ENCODE measurements at regions not wholly inside any gene's neighbourhood (a gene's known extent, or its start where the extent isn't known, plus 50 kb on each side); places are given as distances from the start of the nearest gene placed in this dataset.
"Not testable (repeated sequence)": the region's sequence is repeated elsewhere in the genome, so short reads cannot be mapped to it uniquely, and the experiment has no call there.

DNA sequence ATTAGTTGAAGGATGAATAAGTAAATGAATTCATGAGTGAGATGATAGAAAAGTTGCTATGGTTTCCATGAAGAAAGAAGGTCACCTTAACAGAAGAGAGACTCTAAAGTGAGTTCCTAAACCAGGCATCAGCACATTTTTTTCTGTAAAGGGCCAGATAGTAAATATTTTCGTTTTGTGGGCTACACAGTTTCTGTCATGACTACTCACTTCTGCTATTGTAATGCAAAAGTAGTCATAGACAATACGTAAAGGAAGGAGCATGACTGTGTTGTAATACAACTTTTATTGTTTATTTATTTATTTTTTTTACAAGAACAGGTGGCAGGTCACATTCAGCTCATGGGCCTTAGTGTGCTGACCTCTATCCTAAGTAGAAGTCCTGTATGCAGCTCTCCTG lies 426.1 kb upstream of the DYNLRB2 start:
- DNase-seq, result no peak

DNA sequence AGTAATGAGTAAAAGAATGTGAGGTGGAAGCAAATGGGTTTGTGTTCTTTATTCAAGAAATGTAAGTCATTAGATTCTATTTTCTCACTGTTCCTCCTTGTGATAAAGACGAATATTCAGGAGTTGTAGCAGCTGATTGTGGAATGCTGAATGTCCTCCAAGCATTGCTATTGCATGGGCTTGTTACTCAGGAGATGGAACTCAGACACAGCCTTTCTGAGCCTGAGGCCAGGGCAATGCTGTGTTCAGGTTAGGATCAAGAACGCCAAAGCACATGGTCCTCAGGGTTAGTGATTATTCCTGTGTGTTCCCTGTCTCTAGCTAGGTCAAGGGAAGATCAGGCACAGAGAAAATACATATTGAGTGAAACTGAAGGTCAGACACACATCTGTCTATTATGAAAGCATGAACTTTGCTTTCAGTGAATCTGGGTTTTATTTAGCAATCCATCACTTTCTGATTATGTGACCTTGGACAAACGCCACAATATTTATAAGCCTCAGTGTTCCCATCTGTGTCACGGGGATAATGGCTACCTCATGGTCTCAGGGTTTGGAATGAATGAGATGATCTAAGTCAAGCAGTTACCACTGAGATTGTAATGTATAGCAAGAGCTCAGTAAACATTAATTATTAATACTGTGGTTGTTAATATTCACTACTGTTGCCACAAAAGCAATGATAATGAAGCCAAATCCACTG lies 426.8 kb upstream of the DYNLRB2 start:
- DNase-seq, result no peak

DNA sequence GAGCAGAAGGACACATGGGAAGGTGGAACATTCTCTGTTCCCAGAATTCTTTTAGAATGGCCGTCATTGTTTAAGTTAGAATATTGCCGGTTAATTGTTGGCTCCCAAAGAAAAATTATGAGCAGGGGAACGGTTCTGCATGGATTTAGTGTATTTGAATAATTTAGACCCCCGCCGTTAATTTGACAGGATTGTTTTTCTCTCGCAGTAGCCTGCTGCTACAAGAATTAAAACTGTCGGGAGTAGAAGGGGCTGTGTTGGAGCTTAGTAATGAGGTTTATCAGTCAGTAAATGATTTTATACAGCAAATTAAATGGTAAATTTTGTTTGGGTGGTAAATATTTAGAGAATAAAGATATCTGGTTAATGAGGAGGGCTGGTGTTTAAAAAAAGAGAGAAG lies 431.2 kb upstream of the DYNLRB2 start:
- DNase-seq, result no peak

DNA sequence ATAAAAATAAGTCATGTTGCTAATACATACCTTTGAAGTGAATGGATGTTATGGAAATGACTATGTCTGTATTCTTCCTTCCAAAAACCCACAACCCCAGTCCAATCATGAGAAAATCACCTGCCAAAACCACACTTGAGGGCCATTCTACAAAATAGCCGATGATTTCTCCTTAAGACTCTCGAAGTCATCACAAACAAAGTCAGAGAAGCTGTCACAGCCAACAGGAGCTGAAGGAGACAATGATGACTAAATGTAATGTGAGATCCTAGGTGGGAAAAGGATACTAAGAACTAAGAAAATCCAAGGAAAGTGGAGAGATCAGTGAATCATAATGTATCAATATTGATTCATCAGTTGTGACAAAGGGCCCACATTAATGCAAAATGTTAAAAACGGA lies 432.9 kb upstream of the DYNLRB2 start:
- DNase-seq, result no peak

DNA sequence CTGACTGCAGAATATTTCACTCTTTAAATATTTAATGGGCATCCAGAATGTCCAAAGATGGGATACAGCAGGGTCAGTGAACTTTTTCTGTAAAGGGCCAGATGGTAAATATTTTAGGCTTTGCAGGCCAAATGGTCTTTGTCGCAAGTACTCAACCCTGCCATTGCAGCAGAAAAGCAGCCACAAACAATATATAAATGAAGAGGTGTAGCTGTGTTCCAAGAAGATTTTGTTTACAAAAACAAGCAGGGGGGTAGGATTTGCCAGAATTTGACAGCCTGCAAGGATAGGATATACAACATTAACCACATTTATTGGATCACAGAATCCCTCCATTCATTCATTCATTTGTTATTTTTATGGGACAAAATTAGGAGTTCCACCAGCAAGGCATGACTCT lies 435.0 kb upstream of the DYNLRB2 start:
- DNase-seq, result no peak

DNA sequence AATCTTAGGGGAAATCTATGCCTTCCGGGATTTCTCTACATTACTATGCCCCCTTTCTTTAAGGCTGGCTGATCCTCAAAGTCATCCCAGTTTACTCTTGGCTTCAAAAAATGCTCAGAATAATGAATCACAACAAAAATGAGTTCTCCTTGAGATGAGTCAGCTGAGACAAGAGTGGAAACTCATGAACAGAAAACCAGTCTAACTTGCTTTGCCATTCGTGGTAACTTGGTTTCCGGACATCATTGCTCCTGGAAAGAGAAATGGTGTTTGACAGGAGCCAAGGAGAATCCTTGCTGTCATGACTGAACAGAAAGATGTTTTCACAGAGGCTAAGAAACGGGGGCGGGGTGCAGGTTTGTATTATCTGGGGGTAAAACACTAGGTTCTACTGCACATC lies 435.6 kb upstream of the DYNLRB2 start:
- no peak for DNase-seq

DNA sequence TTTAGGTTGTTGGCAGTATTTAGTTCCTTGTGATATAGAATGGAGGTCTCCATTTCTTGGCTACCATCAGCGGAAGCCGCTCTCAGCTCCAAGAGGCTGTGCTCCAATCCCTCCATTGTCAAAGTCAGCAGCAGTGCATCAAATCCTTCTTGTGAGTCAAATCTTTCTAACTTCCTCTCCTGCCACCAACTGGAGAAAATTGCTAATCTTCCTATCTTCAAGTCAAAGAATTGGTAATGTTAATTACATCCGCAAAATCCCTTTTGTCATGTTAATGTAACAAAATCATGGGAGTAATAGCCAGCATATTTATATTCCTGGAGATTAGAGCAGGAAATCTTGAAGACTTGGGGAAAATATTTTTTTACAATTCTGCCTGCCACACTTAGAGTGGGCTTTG lies 436.4 kb upstream of the DYNLRB2 start:
- no peak for DNase-seq

DNA sequence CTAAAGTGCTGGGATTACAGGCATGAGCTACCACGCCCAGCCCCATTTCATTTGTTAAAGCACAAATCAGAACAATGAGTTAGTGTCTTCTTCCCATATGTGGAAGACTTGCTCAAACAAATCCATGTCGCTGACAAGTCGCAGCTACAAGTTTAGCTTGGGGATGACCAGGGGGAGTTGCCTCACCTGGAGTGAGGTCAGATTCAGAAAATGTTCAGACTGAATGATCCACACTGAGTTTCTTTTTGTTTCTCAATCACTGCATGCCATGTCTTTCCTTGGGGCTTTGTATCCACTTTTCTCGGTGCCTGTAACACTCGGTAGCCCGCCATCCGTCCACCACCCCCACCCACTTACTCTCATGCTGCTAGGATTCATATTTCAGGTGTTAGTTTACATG lies 437.3 kb upstream of the DYNLRB2 start:
- DNase-seq, result no peak

DNA sequence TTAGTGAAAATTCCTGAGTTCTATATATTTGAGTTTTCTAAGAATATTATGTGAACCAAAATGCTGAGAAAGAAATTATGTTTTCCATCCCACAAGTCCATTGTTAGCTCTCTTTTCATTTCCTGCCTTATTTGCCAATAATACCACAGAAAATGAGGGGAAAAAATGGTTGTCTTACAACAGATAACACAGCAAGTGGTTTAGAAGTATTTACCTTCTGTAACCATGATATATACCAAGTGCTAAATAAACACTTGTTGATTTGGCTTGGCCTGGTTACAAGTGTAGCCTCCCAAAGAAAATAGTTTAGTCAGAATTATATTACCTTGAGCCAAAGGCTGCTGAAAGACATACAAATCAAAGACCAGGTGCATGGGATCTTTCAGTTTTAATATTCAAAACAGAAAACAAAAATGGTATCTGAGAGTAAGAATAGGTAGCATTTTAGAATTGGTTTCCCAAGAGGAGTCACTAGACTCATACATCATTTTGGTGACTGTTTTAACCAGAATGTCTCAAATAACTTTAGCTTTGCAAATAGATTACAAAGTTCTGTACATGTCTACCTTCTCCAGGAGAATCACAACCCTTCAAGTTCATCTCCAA lies 439.8 kb upstream of the DYNLRB2 start:
- no peak for DNase-seq

DNA sequence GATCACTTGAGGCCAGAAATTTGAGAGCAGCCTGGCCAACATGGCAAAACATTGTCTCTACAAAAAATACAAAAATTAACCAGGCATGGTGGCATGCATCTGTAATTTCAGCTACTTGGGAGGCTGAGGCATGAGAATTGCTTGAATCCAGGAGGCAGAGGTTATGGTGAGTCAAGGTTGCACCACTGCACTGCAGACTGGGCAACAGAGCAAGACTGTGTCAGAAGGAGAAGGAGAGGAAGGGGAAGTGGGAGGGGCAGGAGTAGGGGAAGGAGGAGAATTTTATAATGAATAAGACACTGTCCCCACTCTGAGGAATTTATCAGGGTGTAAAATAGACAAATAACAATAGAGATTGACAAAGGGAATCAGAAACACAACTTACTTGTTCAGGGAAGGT lies 440.6 kb upstream of the DYNLRB2 start:
- no peak for DNase-seq

DNA sequence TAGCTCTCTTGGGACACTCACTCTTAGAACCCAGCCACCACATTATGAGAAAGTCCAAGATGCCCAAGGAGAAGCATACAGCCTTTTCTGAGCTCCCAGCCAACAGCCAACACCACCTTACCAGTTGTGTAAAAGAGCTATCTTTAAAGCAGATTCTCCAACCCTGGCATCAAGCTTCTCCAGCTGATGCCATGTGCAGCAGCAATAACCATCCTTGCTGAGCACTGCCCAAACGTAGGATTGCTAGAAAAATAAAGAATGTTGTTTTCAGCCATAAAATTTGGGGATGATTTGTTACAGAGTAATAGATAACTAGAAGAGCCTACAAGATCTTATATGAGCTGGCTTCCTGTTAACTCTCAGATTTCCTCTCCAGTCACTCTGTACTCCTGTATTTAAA lies 443.7 kb upstream of the DYNLRB2 start:
- DNase-seq, result no peak

DNA sequence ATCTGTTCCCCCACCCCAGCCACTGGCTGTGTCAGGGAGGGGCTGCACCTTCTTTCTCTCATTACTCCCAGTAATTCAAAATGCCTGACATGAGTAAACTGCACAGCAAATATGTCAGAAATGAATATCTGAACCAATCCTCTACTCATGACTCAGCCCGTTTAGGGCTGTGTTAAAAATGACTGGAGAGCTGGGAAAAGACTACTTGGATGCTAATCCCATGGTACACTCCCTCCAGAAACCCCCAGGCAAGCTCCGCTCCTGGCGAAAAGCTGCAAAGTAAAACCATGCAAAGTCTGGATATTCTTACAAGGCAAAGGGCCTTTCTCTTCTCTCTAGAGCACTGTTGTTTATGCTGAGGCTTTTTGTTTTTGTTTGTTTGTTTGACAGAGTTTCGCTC lies 448.1 kb upstream of the DYNLRB2 start:
- no peak for DNase-seq

DNA sequence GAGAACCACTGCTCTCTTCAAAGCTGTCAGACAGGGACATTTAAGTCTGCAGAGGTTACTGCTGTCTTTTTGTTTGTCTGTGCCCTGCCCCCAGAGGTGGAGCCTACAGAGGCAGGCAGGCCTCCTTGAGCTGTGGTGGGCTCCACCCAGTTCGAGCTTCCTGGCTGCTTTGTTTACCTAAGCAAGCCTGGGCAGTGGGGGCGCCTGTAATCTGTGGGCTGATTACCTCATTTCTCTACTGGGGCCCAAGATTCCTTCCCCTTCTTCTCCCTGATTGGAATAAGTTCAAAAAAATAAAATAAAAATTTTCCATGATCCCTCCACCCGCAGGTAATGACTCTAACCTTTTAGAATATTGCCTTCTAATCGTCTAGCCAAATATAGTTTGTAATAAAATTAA lies 449.3 kb upstream of the DYNLRB2 start:
- not testable (repeated sequence) for DNase-seq

DNA sequence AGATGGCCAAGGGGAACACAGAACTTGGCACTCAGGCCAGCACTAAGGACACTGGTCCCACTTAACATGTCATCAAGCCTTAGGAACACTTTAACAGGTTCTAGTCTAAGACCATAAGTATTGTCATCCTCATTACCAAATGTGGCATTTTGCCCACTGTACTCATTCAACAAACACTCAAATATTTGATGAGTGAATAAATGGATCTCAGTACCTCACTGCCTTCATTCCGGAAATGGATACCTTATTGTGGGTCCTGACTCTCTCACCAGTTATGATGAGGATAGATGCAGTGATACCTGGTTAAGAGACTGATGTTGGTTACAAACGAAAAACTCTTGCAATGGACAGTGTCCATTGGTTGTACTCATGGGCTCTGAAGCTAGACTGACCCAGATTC lies 455.2 kb upstream of the DYNLRB2 start:
- no peak for DNase-seq

DNA sequence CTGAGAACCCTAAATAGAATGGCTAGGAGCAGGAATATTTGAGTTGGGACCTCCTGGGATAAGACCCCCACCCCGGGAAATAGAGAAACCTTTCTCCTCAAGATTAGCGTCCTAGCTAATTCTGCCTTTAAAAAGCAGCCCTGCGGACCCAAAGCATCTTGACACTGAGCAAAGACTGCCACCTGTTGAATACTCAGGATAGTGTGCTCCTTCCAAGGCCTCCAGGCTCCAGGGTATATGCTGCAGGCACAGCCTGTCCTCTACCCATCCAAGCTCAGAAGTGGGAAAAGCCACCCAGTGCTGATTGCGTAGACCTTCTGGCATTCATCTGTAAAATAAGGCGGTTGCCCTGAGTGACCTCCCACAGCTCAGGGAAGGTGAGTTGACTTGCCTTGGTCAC lies 456.2 kb upstream of the DYNLRB2 start:
- no peak for DNase-seq

DNA sequence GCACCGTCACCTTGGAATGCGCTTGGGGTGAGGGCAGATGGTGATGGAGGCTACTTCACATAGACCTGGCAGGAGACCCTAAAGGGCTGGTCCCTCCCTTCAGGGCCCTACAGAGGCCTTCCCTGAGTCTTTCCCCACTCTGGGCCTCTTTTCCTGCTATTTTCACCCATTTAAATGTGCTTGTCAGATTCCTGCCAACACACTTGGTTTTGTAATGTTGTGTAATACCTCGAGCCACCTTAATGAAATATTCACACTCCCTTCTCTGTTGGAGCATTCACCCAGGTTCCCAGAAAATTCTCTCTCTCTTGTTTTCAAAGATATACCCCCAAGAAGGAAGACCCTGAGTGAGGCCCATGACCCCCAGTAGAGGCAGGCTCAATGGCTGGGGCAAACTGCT lies 456.6 kb upstream of the DYNLRB2 start:
- DNase-seq, result no peak

DNA sequence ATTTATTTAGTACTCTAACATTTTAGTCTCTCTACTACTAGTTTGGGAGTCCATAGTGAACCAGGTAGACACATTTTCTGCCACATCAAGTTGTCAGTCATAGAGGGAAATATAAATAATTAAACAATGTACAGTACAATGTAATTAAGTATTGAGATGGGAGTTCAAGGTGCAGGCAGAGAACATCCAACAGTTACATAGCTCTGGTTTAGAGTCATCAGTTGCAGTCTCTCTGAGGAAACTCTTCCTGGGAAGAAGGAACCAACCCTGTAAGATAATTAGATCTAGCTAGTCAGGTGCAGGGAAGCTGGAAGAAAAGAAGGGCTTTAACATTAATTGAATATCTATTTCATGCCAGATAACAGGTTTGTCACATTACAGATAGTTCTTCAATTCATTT lies 457.9 kb upstream of the DYNLRB2 start:
- DNase-seq, result no peak

DNA sequence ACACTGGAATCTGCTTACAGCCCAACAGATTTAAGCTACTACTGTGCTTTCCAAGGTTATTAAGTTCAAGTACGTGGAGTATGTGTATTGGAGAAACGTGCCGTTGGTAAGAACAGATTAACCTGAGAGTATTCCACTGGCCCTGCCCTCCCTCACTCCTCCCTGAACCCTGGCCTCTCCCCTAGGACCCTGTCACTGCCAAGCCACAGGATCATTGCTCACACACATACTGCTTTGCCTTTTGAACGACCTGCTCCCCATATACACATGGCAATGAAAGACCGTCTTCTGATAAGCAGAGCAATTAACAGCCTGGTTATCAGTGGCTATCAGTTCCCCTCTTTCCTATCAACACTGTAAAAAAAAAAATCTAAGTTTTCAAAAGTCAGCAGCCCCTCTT lies 458.9 kb upstream of the DYNLRB2 start:
- no peak for DNase-seq

DNA sequence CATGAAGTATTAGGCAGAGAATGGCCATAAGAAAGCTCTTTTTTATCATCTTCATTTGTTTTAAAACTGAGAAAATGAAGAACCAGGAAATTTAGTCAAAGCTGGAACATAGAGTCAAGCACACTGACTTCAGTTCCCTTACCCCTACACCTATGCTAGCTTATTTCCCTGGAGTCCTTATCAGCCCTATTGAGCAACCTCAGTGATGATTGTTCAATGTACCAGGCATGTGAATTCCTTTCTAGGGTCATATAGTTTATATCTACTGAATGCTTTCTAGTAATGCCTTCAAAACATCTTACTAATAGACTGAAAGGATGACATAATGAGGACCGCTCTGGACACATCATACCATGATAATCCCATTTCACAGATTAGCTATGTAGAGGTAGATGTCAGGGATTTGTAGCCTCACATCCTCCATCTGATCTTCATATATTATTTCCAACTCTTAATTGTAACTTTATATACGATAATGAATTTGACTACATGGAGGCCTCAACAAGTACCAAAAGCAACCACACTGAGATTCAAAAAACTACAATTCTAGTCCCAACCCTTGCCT lies 460.4 kb upstream of the DYNLRB2 start:
- no peak for DNase-seq

DNA sequence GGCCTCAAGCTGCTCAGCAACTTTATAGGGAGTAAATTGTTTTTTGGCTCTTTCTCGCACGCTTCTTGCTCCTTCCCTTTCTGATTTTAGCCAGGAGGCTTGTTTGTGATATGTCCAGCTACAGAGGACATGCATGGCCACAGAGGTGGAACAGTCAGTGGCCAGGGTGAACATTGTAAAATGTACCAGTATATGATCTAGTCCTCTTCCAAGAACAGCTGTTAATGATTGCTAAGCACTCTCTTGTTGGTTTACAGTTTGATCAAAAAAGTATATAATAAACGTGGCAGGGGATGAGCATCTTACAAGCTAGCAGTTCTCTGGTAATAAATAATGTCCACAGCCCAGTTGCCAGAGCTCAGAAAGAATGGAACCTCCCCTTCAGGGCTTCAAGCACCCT lies 461.7 kb upstream of the DYNLRB2 start:
- DNase-seq, result no peak

DNA sequence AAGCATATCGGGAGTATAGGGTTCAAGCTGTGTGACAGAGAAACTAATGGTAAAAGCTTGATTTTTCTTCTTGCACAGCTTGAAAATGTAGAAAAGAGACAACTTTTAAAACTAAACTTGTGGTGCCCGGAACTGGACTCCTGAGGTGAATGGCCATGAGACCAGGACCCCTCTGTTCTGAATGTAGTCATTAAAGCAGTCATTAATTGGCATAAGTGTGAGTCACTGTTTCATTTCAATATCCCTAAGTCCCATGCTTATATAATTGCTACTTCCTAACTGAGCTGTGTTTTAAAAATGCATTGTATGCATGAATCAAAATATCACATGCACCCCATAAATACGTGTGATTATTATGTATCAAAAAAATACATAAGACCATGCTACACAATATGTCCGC lies 463.1 kb upstream of the DYNLRB2 start:
- no peak for DNase-seq

DNA sequence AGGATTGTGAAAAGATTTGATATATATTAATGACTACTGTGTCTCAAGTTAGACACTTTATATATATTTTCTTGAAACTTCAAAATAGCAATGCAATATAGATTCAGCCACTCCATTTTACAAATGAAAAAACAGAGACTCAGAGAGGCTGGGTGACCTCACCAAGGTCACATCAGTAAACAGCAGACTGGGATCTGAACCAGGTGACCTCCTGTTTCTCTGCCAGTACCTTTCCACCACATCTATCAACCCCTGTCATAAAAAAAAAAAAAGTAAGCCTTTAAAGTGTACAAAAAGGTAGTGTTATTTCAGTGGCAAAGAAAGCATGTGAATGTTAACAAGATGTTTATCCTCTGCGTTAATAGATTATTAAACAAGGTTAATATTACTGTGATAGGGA lies 466.5 kb upstream of the DYNLRB2 start:
- DNase-seq, result no peak

DNA sequence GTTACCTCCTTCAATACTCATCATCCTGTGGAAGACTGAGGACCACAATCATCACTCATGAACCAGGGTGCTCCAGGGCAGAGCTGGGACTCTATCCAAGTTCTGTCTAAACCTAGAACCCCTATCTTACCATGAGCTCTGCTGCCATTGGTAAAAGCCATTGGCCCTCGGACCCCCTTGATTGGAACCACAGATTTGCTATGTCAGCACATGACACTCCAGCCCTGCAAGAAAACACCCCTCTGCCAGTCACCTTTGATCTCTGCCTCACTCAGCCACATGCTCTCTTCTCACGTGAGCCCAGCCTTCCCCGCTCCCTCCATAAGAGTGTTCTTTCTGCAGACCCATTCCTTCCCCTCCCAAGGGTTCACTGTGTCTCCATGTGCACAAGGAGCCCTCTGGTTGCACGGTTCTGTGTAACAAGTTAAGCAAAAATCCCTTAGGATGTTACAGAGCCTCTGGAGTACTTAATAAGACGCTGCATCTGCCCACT lies 468.8 kb upstream of the DYNLRB2 start:
- DNase-seq, result no peak

DNA sequence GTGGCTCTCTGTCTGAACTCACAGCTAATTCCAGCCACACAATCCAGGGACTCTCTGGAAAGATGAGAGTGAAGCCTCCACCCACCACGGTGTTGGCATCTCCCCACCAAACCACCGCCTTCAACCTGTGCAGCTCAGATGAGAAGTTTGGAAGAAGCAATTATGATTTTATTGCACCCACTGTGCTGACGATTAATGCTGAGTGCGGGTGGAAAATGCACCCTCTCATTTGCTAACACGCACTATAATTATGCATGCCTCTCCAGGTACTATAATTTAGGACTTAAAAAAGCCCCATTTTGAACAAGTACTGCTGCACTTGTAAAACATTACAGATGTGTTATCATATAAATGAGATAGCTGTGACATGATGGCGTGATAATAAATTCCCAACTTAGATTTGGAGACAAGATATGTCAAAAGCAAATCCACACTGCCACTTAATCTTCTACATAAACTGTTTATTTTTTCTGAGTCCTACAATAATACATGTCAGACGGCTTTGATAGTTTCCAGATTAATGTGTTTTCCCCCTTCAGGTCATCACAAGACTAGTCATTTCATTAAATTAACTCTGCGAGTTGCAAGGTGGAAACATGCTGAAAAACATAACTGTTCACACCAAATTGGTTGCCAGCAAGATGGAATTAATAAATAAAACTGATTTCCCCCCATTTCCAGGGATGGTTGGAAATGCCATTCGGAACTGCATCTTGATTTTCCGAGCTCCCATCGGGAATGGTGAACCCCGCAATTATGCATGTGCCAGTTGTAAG lies 466.5 kb upstream of the MAF start:
- no peak for DNase-seq
